Ishikawa (cell line): ENCODE measurements at regions not wholly inside any gene's neighbourhood (a gene's known extent, or its start where the extent isn't known, plus 50 kb on each side); places are given as distances from the start of the nearest gene placed in this dataset.

Experiments
- CEBPB ChIP-seq: IDR thresholded peaks from 2 replicates; pipeline ENCODE4 v1.6.1; 2012
- CREB1 ChIP-seq: IDR thresholded peaks from 2 replicates; pipeline ENCODE4 v1.6.1; 2012; ENCODE audit warnings: low read depth
- EGR1 ChIP-seq: IDR thresholded peaks from 2 replicates; pipeline ENCODE4 v1.6.1; 2012
- EP300 ChIP-seq: IDR thresholded peaks from 2 replicates; pipeline ENCODE4 v1.6.1; 2012; ENCODE audit warnings: borderline replicate concordance
- FOXM1 ChIP-seq: IDR thresholded peaks from 2 replicates; pipeline ENCODE4 v1.6.1; 2012; ENCODE audit warnings: low read depth, borderline replicate concordance
- NFIC ChIP-seq: IDR thresholded peaks from 2 replicates; pipeline ENCODE4 v1.6.1; 2012
- RAD21 ChIP-seq: IDR thresholded peaks from 2 replicates; pipeline ENCODE4 v1.6.1; 2012; ENCODE audit warnings: low read depth
- TAF1 ChIP-seq: IDR thresholded peaks from 2 replicates; pipeline ENCODE4 v1.6.1; 2012; ENCODE audit warnings: low read depth, mild to moderate bottlenecking
- TCF12 ChIP-seq: IDR thresholded peaks from 2 replicates; pipeline ENCODE4 v1.6.1; 2012; ENCODE audit warnings: low read depth
- TEAD4 ChIP-seq: IDR thresholded peaks from 2 replicates; pipeline ENCODE4 v1.6.1; 2012
- YY1 ChIP-seq: IDR thresholded peaks from 2 replicates; pipeline ENCODE4 v1.6.1; 2012; ENCODE audit warnings: low read depth
- ZBTB7A ChIP-seq: IDR thresholded peaks from 2 replicates; pipeline ENCODE4 v1.6.1; 2012; ENCODE audit warnings: low read depth
- TF ChIP-seq, protein P1 (sequence below): IDR thresholded peaks from 2 replicates; pipeline ENCODE4 v1.6.1; 2012
- TF ChIP-seq, protein P2 (sequence below): IDR thresholded peaks from 2 replicates; pipeline ENCODE4 v1.6.1; 2012
- TF ChIP-seq, protein P3 (sequence below): IDR thresholded peaks from 2 replicates; pipeline ENCODE4 v1.6.1; 2012; ENCODE audit warnings: low read depth, mild to moderate bottlenecking

DNA sequence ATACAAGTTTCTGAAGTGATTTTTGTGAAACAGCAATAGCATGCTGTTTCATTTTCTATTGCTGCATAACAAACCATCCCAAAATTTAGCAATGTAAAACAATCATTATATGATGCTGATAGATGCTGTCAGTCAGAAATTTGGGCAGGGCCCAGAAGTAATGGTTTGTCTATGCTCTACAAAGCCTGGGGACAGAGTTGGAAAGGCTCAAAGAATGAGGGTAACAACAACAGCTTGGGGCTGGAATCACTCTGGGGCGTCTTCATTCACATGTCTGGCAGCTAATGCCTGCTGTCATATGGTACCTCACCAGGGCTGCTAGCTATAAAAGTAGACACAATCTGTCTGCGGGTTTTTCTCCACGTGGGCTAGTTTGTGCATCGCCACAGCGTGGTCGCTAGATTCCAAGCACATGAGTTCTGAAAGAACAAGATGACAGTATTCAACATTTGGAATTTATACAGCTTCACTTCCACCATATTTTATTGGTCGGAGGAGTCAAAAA, 176.5 kb downstream of the BMP4 start:
- TF ChIP-seq RAD21 (no peak), NFIC (no peak), EGR1 (no peak), TEAD4 (no peak), TAF1 (no peak), FOXM1 (no peak), ZBTB7A (no peak), CEBPB (no peak), CREB1 (no peak), TCF12 (no peak), YY1 (no peak), EP300 (no peak)
- TF ChIP-seq, protein P1, sequence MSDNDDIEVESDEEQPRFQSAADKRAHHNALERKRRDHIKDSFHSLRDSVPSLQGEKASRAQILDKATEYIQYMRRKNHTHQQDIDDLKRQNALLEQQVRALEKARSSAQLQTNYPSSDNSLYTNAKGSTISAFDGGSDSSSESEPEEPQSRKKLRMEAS, result no peak
- TF ChIP-seq, protein P2, sequence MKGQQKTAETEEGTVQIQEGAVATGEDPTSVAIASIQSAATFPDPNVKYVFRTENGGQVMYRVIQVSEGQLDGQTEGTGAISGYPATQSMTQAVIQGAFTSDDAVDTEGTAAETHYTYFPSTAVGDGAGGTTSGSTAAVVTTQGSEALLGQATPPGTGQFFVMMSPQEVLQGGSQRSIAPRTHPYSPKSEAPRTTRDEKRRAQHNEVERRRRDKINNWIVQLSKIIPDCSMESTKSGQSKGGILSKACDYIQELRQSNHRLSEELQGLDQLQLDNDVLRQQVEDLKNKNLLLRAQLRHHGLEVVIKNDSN, result no peak
- TF ChIP-seq, protein P3, sequence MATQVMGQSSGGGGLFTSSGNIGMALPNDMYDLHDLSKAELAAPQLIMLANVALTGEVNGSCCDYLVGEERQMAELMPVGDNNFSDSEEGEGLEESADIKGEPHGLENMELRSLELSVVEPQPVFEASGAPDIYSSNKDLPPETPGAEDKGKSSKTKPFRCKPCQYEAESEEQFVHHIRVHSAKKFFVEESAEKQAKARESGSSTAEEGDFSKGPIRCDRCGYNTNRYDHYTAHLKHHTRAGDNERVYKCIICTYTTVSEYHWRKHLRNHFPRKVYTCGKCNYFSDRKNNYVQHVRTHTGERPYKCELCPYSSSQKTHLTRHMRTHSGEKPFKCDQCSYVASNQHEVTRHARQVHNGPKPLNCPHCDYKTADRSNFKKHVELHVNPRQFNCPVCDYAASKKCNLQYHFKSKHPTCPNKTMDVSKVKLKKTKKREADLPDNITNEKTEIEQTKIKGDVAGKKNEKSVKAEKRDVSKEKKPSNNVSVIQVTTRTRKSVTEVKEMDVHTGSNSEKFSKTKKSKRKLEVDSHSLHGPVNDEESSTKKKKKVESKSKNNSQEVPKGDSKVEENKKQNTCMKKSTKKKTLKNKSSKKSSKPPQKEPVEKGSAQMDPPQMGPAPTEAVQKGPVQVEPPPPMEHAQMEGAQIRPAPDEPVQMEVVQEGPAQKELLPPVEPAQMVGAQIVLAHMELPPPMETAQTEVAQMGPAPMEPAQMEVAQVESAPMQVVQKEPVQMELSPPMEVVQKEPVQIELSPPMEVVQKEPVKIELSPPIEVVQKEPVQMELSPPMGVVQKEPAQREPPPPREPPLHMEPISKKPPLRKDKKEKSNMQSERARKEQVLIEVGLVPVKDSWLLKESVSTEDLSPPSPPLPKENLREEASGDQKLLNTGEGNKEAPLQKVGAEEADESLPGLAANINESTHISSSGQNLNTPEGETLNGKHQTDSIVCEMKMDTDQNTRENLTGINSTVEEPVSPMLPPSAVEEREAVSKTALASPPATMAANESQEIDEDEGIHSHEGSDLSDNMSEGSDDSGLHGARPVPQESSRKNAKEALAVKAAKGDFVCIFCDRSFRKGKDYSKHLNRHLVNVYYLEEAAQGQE, result no peak

DNA sequence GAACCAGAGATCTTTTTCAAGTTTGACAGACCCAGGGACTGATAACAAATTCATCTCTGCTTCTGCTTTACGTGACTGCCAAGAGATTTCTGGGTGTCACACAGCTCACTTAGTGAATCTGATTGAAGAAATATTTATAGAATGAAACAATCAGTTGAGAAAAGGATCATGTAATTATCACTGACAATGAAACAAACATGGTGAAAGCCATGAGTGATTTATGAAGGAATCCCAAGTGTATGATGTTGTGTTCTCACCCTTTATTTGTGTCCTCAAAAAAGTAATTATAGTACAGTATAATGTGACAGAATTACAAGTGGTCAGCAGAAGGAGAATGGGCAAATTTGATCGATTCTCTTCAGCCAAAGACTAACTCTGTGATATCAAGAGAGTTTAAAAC, 177.3 kb downstream of the BMP4 start:
- TF ChIP-seq, protein P3, result no peak
- no peak for TF ChIP-seq YY1
- TF ChIP-seq TEAD4, result no peak
- no peak for TF ChIP-seq TCF12
- no peak for TF ChIP-seq EGR1
- TF ChIP-seq, protein P1, result no peak
- TF ChIP-seq FOXM1, result no peak
- no peak for TF ChIP-seq CREB1
- no peak for TF ChIP-seq CEBPB
- TF ChIP-seq RAD21, result no peak
- TF ChIP-seq TAF1, result no peak
- TF ChIP-seq EP300, result no peak
- TF ChIP-seq, protein P2, result no peak
- TF ChIP-seq ZBTB7A, result no peak
- TF ChIP-seq NFIC, result no peak

DNA sequence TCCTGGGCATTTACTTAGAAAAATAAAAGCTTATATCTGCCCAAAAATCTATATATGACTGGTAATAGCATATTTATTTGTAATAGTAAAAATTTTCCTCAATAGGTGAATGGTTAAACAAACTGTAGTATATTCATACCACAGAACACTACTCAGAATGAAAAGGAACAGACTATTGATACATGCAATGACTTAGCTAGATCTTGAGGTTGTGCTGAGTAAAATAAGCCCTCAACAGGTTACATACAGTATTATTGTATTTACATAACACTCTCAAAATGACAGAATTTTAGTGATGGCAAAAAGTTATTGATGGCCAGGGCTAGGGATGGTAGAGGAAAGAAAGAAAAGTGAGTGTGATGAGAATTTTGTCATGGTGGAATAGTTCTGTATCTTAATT, 178.4 kb downstream of the BMP4 start:
- TF ChIP-seq NFIC (no peak), EP300 (no peak), EGR1 (no peak), TCF12 (no peak), CEBPB (no peak), ZBTB7A (no peak)
- TF ChIP-seq, protein P2, result no peak

DNA sequence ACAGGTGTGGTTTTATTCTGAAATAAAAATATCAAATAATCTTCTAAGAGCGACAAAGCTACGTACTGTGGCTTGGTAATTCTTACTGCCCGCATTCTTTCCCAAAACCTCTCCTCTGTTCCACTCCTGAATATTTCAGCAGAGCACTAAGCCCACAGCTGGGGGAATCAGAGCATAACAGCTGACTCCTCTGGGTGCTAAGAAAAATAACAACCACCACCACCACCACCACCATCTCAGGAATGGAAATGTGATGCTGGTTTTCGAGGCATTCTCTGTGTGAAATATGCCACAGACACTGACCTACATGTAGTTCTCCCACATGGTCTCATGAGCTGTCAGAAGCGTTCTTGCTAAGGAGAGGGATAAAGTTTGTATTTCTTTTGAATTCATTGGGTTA, 183.7 kb downstream of the BMP4 start:
- TF ChIP-seq CREB1 (no peak), NFIC (no peak)
- TF ChIP-seq, protein P1, result no peak

DNA sequence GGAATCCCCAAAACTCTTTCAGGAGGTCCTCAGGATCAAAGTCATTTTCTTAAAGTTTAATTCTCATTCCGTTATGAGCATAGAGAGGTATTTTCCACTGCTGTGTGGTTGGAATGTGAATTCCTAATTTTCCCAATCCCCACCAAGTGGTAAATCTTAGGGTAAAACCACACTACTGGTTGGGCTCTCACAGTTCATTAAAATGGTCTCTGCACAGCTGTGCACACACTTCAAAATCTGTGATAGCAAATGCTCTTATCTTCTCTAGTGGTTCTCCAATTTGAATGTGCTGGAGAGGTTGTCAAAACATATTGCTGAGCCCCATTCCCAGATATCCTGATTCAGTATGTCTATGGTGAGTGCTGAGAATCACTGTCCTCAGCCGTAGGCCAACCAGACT, 189.1 kb downstream of the BMP4 start:
- TF ChIP-seq NFIC (no peak), EGR1 (no peak), CREB1 (no peak), YY1 (no peak), TEAD4 (no peak), TCF12 (no peak), CEBPB (no peak)
- TF ChIP-seq, protein P1, result no peak

DNA sequence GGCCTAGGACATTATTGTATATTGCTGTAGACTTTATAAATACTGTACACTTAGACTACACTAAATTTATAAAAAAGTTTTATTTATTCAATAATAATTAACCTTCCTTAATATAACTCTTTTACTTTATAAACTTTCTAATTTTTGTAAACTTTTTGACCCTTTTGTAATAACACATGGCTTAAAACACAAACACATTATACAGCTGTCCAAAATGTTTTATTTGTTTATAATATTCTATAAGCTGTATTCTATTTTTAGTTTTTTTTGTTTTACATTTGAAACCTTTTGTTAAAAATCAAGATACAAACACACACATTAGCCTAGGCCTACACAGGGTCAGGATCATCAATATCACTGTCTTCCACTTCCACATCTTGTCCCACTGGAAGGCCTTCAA, 190.0 kb downstream of the BMP4 start:
- TF ChIP-seq, protein P2, result no peak
- TF ChIP-seq TAF1 (no peak), YY1 (no peak), FOXM1 (no peak), TEAD4 (no peak), RAD21 (no peak), EGR1 (no peak)
- TF ChIP-seq, protein P1, result no peak
